NB4 (cell line): ENCODE measurements at regions not wholly inside any gene's neighbourhood (a gene's known extent, or its start where the extent isn't known, plus 50 kb on each side); places are given as distances from the start of the nearest gene placed in this dataset.
"Not testable (repeated sequence)": the region's sequence is repeated elsewhere in the genome, so short reads cannot be mapped to it uniquely, and the experiment has no call there.

Experiments
- CTCF ChIP-seq: IDR thresholded peaks from one replicate; pipeline ENCODE4 v1.5.1; 2012; ENCODE audit warnings: low read depth, low read length
- MYC ChIP-seq: IDR thresholded peaks from 2 replicates; pipeline ENCODE4 v1.6.1; 2011; ENCODE audit warnings: low read depth, low read length

GRCh38 chr1:138842-139241 is 312.6 kb downstream of the OR4F29 start:
- TF ChIP-seq CTCF, MYC: not testable (repeated sequence)
